IMR-90 (cell line): ENCODE measurements at regions not wholly inside any gene's neighbourhood (a gene's known extent, or its start where the extent isn't known, plus 50 kb on each side); places are given as distances from the start of the nearest gene placed in this dataset.

Source experiments
- BHLHE40 ChIP-seq: fragments of 150-350 bp; IDR thresholded peaks from 2 replicates; pipeline ENCODE4 v1.6.1; 2016; ENCODE audit warnings: mild to moderate bottlenecking, low read depth, low read length
- CEBPB ChIP-seq: IDR thresholded peaks from 2 replicates; pipeline ENCODE4 v1.6.1; 2012; ENCODE audit warnings: low read depth, low read length, improper control_type of control experiment
- CHD1 ChIP-seq: IDR thresholded peaks from 2 replicates; pipeline ENCODE4 v1.6.1; 2012; ENCODE audit warnings: low read depth, low read length, improper control_type of control experiment
- CTCF ChIP-seq: conservative IDR thresholded peaks from 2 replicates; pipeline ENCODE4 v1.5.1; 2012; ENCODE audit warnings: mild to moderate bottlenecking, low read depth, low read length, improper control_type of control experiment
- MAFK ChIP-seq: IDR thresholded peaks from 2 replicates; pipeline ENCODE4 v1.6.1; 2012; ENCODE audit warnings: low read depth, low read length, improper control_type of control experiment
- POLR2A ChIP-seq: IDR thresholded peaks from 2 replicates; pipeline ENCODE4 v1.6.1; 2012; ENCODE audit warnings: mild to moderate bottlenecking, low read depth, low read length
- RAD21 ChIP-seq: IDR thresholded peaks from 2 replicates; pipeline ENCODE4 v1.6.1; 2012; ENCODE audit warnings: low read length, improper control_type of control experiment
- USF2 ChIP-seq: fragments of 150-350 bp; IDR thresholded peaks from 2 replicates; pipeline ENCODE4 v1.6.1; 2017; ENCODE audit warnings: mild to moderate bottlenecking, antibody characterized with exemption, low read length, low read depth

- no peak for TF ChIP-seq RAD21
- no peak for TF ChIP-seq CTCF
- no peak for TF ChIP-seq POLR2A
- TF ChIP-seq USF2 = no peak
- TF ChIP-seq MAFK = no peak
- no peak for TF ChIP-seq BHLHE40
- TF ChIP-seq CEBPB = no peak
- TF ChIP-seq CHD1 = no peak
Measured at GRCh38 chr2:236941551-236941950, 144.1 kb upstream of the COPS8 start.
